ENCODE measurements at regions not wholly inside any gene's neighbourhood (a gene's known extent, or its start where the extent isn't known, plus 50 kb on each side); places are given as distances from the start of the nearest gene placed in this dataset.

DNA sequence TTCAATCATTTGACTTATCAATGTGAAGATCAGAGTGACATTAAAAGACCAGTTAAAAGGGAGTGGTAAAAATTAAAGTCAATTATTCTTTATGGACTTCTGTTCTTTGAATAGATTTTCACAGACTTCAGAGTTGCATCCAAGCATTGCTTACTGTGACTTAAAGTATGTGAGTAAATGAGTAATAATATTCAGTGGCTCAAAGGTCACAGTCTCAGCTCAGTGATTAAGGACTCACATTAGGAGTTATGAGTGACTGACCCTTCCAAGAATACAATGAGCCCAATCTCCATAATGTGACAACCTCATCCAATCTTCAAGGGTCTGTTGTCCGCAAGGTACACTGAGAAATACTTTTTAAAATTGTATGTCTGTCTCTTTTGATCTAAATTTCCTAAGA is 811.2 kb downstream of the BRINP1 start:
- TF ChIP-seq, protein P1, sequence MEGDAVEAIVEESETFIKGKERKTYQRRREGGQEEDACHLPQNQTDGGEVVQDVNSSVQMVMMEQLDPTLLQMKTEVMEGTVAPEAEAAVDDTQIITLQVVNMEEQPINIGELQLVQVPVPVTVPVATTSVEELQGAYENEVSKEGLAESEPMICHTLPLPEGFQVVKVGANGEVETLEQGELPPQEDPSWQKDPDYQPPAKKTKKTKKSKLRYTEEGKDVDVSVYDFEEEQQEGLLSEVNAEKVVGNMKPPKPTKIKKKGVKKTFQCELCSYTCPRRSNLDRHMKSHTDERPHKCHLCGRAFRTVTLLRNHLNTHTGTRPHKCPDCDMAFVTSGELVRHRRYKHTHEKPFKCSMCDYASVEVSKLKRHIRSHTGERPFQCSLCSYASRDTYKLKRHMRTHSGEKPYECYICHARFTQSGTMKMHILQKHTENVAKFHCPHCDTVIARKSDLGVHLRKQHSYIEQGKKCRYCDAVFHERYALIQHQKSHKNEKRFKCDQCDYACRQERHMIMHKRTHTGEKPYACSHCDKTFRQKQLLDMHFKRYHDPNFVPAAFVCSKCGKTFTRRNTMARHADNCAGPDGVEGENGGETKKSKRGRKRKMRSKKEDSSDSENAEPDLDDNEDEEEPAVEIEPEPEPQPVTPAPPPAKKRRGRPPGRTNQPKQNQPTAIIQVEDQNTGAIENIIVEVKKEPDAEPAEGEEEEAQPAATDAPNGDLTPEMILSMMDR (IDR thresholded peaks at IDR 0.05; ENCODE audit: low read length) = no peak
- no peak for TF ChIP-seq EZH2 (IDR thresholded peaks at IDR 0.05; ENCODE audit: borderline replicate concordance, low read length)

Data from OCI-LY1 (cell line).